Right kidney (tissue), 1 donor: ENCODE measurements at regions not wholly inside any gene's neighbourhood (a gene's known extent, or its start where the extent isn't known, plus 50 kb on each side); places are given as distances from the start of the nearest gene placed in this dataset.

ENCODE experiments used
- DNase-seq: peaks from one replicate; pipeline ENCODE4 v3.0.0-alpha.2; 2016

DNA sequence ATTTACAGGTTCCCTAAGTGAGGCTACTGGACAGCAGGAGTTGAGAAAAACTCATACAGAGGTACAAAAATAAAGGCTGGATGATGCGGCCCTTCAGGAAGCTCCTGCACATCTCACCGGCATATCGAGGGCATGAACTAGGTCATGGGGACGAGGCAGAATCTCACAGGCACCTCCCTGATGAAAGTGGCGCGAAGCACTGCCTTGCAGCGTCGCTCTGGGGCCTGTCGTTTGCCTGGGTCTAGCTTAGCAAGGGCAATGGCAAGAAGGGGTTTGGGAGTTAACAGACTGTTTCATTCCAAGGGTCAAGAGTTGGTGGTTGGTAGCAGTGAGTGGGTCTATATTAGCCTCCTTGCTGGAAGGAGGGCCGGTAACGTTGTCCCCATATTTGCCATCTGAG is 103.5 kb upstream of the IRF2BP2 start:
- no peak for DNase-seq

DNA sequence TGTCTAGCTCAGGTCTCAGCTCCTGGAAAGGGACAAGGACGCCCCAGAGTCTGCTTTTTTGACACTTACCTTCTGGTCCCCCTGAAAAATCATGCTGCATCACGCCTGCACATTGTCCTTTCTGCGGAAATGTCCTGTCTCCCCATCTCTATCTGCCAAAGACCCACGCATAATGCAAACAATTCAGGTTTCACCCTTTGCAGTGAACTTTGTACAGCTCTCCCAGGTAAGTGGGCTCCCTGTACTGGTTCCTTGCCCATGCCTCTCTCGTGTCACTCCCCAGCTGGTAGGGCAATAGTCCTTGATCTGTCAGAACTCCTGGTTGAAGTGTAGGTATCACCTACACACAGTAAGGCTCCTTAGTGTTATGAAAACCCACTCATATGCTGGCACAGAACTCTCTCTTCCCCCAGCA is 102.9 kb upstream of the IRF2BP2 start:
- no peak for DNase-seq

DNA sequence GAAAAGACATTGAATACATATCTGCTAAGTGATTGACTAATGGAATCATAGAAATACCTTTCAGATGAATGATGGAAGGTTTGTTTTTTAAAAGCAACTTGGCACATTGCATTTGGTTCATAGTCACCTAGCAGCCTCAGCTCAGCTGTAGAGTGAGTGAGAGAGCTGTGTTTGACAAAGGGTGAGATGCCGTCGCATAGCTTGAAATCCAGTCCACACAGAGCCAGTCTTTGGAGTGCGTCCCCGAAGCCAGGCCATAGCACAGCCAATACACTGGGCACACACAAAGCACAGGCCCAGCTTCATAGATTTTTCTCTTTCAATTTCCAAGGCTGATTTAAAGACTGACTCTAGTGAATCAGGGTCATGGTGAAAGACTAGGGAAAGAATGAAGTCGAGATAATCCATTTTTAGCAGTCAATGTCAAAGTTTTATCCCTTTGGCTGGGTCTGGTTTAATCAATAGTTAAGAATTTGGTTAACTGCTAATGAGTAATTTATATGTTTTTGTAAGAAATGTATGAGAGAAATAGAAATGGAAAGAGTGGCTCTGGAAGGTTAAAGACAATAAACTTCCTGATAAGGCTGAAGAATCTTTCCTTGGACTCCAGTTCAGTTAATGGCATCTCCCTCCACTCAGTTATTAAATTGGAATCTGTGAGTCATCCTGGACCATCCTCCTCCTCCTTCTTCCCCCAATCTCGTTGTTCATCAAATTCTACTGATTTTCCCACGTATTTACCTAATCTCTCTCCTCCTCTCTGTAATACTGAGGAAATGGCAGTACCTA is 101.2 kb upstream of the IRF2BP2 start:
- DNase-seq: no peak

DNA sequence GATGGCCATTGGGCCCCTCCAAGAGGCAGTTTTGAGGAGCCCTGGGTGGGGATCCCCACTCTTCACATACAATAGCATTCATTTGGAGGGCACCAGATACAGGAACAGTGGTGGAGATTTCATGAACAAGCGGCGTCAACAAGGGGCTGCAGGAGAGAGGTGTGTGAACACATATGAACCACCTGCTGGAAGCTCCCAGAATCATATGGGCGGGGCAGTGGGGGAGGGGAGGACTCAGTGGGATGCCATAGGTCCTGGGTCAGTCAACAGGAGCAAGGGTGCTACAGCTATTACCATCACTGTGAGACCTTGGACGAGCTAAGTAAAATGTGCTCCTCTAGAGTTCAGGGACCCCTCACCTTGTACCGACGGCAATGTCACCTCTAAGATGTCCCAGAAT is 100.4 kb upstream of the IRF2BP2 start:
- DNase-seq: no peak

DNA sequence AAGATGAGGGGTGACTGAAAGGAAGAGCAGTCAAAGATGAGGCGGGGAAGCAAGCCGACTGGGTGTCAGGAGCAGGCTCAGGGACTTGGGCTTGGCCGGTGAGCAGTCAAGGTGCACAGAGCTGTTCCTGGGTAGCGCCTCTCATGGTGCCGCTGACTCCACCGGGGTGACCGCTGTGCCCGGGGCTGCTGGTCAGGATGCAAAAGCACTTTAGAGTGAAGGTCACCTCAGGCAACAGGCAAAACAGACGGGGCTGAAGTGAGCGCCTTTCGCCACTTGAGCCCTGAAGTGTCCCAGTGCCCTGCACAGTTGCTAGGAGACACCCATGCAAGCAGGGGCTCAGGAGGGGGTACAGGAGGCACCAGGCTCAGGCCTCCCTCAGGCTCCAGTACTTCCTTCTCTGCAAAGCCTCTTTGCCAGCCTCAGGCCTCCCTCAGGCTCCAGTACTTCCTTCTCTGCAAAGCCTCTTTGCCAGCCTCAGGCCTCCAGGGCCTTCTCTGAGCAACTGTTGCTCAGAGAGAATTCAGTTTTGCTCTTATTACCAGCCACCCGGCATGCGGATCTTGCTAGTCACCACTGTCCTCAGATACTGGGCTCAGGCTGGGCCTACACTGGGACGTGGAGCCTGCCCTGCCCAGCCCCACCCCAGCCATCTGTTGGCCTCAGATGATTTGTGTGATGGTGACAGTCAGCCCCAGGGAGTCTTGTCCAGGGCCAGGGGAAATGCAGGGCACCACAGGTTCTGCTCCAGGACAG is 99.7 kb upstream of the IRF2BP2 start:
- no peak for DNase-seq

DNA sequence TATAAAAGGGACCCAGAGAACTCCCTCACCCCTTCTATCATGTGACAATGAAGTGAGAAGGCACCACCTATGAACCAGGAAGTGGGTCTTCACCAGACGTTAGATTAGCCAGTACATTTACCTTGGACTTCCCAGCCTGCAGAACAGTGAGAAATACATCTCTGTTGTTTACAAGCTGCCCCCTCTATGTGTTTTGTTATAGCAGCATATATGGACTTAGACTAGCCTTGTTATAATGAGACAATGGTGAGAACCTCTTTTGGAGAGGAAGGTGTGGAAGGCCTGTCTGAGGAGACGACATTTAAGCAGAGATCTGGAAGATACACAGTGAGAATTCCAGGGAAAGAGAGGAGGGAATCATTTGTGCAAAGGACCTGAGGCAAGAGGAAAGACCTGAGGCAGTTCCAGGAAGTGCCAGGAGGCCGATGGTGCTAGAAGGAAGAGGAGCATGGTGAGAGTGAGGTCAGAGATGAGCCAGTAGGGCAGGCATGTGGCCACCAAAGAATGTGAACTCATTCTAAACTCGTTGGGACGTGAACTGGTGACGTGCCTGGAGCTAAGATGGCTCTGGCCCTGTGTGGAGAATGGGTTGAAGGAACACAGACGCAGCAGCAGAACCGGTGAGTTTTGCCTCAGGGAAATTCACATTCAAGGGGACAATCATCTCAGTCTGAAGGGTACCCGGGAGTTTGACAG is 98.9 kb upstream of the IRF2BP2 start:
- DNase-seq: no peak

DNA sequence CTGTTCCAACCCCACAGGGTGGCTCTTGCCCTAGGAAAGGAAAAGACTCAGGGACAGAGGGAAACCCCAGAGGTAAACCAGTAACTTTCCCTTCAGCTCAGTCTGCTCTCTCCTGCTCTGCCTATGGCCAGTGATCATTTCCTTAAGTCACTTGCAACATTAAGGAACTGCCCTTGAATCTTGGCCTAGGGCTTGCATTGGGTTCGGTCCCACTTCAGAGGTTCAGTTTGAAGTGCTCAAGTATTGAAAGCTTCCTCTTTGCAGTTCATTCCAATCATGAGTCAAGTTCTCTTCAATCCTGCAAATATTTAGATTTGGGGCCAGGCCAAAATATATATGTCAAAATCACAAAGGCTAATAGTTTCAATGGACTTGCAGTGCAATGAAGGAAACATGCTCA is 97.7 kb upstream of the IRF2BP2 start:
- DNase-seq: no peak

DNA sequence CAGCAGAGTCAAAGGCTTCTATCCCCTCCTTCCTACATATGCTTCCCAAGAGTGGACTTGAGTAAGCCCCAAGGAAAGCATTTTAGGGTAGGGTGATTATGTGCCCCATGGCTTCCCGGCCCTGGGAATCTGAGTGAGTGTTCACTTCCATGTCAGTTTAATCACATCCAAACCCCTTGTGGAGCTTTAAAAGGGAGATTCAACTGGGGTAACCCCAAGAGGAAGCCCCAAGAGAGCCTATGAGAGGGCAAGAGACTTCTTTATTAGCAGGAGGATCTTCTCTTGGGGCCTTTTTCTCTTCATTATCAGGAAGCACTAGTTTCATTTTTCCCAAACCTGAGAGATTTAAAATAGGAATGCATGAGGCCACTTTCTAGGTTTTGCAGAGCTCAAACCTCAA is 97.0 kb upstream of the IRF2BP2 start:
- no peak for DNase-seq

DNA sequence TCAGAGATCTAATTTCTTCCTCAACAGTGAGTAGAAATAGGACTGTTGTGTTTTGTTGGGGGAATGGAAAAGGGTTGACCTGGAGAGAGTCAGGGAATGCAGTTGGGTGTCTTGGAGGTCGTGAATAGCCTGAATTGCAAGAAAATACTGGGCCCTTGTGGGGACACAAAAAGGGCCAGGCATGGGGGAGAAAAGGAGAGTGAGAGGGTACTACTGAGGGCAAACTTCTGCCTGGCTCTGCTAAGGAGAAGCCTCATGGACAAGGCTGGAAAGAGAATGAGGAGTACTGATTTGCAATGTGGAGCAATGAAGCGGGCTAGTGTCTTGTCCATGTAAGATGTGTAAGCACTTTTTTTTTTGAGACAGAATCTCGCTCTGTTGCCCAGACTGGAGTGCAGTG is 96.2 kb upstream of the IRF2BP2 start:
- DNase-seq: no peak

DNA sequence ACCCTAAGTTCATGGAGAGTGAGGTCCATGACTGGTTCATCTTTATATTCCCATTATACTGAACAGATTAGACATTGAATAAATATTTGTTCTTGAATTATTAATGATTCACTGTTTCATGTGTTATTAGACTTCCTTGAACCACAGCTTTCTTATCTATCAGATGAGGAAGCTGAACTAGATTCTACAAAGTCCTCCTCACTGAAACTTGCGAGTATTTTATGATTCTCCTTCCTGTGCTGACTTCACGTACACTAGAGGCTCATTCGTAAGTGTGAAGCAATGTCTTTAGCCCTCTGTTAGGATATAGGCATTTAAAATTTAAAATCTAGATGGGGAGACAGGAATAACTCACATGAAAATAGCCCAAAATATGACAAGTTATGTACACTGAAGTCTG is 95.6 kb upstream of the IRF2BP2 start:
- DNase-seq: no peak

DNA sequence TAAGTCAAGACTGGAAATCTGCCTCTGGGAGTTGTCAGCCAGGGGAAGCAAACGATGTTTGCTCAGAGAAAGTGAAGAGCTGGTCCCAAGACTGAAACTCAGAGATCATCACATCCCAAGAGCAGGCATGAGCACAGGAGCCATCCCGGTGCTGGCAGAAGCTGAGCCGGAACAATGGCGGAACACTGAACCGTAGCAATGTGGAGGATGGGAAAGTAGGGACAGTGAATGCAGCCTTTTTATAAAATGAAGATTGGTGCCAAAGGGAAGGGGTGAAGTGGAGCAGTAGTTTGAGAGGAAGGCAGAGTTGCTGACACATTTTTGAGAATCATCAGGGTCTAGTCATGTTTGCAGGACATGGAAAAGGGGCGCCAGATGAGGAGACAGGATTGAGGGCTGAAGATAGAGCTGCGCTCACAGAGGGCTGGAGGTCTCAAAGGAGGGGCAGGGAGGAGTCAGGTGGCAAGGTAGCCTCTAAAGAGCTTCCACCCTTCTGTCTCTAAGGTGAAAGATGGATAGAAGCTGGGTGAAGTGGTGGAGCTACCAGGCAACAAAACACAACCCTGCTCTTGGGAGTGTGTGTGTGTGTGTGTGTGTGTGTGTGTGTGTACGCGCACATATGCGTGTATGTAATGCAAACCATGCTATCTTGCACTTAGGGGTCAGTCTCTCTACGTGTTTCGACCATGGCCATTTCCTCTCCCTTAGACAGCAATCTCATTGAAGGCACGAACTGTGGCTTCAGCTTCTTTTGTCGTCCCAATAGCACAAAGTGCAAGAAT is 94.3 kb upstream of the IRF2BP2 start:
- no peak for DNase-seq

DNA sequence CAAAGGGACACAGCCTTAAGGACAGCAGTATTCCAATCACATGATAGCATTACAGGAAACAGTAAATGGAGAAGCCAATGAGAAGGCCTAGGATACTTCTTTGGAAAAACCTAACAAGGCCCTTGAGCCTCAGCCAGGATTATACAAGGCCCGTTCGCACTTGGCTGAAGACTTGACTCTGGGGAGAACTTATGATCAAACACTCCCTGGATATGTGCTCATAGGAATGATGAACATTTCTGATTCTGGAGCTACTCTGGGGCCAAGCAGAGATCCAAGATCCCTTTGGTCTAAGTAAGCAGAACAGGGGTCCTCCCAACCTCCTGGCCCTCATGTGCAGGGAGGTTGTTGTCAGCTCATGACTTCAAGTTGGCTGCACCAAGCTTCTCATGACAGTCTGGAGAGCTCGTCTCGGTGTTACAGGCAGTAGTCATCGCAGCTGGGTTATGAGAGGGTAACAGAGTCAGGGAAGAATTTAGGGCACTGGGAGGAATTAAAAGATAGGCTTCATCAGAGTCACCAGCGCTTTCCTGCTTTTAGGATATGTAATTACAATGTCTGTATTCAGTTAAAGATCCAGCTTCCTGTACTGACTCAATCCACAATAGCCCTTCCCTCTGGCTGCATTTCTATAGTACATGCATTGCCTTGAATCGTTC is 92.5 kb upstream of the IRF2BP2 start:
- DNase-seq: no peak

DNA sequence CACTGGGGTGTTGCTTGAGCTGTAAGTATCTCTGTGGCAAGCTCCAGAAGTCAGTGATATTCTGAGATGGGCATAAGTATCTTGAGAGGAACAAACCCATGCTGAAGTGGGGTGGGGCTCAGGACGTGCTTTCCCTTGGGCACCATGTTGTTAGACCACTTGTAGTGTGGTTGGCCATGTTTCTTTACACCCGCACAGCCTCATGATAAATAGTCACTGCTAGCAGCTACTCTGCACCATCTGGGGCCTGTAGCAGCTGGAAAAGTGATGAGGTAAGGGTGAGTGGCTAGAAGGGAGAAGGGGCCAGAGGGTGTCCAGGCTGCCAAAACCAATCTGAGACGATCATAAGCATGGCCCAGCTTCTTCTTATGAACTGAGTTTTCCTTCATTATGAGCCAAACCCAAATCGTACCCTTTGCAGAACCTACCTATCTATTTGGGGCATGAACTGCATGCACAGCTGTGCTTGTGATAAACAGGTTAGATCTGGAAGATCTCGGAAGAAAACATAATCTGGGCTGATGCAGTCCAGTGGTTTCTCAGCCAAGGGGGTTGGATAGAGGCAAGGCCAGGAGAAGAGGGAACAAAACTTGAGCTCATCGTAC is 91.9 kb upstream of the IRF2BP2 start:
- DNase-seq: no peak

DNA sequence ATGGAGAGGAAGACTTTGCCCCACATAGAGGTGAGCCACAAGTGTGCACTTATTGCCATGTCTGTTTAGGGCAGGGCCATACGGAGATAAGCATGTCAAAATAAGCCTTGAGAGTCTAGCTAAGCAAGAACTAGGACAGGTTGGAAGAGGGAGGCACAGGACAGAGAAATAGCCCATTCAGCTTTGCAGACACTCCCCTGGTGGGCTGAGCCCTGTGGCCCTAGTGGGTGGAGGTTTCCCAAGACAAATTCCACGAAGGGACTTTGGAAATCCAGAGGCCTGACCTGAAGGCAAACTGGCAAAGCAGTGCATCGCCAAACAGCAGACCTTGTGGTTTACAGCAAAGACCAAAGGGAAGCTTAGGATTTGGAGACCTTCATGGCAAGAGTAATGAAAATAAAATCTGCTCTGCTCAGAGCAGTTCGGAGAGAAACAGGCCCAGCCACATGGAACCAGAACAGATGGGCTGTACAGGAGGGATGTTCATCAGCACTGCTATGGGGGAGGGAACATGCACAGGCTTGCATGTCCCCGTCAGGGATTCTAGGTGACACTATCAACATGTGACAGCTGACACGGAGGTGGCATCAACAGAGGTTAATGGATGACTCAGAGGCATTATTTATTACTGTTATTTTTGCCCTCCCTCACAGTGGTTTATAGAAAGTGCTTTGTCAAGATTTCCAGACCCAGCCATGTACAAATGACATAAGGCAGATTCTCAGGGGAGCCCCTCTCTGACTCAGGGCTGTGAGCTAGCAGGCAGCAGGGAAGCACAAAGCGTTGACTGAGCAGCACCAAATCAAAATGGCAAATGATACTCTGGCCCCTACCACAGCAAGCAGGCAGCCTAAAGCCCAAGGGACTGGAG is 90.1 kb upstream of the IRF2BP2 start:
- DNase-seq: peak; percentile 58

DNA sequence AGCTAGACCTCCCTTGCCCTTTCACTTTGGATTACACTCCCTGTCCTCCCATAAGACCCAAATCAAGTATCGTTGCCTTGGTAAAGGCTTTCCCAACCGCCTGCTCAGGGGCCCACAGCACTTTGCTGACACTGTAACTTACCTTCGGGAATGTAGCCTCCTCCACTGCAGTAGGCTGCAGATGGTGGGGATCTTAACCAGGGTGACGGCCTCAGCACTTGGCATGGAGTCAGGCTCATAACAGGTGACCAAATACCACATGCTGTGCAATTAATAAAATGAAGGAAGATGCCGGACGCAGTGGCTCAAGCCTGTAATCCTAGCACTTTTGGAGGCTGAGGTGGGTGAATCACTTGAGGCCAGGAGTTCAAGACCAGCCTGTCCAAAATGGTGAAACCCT is 88.7 kb upstream of the IRF2BP2 start:
- DNase-seq: no peak

DNA sequence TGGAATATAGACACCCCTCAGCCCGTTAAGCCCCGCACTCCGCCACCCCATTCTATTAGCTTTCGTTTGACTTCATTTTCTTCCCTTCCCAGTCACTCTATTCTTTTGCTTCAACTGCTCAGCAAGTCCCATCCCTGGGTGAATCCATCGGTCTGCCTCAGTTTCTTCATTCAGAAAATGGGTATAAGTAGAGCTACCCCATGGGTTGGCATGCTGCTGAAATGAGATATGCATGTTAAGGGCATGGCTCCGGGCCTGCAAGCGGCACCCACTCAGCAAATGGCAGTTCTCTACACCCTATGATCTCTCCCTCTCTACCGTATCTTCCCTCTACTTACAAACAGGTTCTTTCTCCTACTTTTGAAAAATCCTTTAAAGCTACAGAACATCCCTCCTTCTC is 87.8 kb upstream of the IRF2BP2 start:
- no peak for DNase-seq

DNA sequence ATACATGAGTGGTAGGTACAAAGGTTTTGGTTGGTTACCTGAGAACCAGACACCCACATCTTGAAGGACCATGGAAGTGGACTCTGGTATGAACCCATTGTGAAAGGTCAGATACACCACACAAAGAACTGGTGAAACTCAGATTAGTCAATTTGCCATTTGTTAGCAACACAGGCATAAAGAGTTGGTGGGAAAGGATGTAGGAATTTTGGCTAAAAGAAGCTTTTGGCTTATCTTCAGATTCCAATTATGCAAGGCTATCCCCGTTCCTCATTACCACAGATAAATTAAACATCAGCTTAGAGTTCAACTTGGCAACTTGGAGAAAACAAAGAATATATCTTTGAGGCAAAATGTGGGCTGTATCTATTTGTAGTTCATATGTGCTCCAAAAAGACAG is 87.0 kb upstream of the IRF2BP2 start:
- DNase-seq: no peak

DNA sequence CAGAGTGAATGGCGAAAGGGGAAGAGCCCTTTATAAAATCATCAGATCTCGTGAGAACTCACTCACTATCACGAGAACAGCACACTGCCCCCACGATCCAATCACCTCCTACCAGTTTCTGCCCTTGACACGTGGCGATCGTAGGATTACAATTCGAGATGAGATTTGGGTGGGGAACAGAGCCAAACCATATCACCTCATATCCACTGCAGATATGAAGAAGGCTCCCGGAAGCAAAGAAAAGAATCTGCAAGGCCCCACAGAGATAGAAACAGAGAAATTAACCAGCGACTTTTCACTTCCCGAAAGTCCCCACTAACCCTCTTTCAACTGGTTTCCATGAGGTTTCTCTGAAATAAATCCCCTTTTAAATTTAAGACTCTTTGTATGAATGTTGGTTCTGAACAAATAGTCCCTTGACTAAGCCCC is 86.2 kb upstream of the IRF2BP2 start:
- DNase-seq: no peak

DNA sequence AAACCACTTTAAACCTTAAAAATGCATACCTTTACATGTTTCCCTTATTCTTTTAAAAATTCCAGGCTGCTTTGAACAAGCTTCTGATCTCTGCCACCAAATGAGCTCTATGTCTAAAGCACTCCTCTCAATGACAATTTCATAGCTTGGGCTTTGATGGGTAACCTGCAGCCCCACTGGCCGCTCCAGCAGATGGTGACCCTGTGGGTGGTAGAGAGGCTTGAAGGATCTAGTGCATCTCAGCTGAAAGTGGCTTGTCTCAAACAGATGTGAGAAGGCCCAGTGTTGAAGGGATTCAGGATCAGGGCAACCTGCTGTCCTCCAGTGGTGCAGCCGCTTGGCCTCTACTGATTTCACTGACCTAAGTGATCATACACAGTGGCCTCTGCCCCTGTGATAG is 84.7 kb upstream of the IRF2BP2 start:
- DNase-seq: no peak

DNA sequence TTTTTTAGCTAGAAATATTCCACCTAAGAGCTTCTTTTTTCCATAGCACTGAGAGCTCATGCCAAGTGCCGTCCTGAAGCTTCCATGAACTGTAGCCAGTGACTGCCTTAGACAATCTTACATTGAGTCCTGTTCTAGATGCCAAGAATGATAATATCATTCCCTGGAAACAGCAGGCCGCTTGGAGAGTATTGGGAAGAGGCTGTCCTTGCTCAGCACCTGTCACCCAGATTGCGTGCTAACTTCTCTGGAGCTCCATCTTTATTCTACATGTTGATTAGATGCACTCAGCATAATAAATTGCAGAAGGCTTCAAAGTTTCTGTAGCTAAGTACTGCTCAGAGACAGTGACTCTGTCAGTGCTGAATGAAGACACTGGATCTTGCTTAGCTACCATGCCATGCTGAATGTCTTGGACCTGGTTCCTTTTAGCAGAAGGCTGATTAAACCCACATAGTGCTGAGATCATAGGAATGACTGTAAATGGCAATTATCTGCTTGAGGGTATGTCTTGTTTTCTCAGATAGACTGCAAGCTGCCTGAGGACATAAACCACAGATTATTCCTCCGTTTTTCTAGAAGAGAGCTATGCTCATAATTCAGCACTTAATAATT is 83.1 kb upstream of the IRF2BP2 start:
- DNase-seq: no peak
